Epithelial cell of prostate (primary cell): ENCODE measurements at regions not wholly inside any gene's neighbourhood (a gene's known extent, or its start where the extent isn't known, plus 50 kb on each side); places are given as distances from the start of the nearest gene placed in this dataset.
A peak's percentile ranks its signal among the peaks of the same experiment; 100 is the strongest.
"Not testable (repeated sequence)": the region's sequence is repeated elsewhere in the genome, so short reads cannot be mapped to it uniquely, and the experiment has no call there.

Experiments used
- DNase-seq: peaks from one replicate; pipeline ENCODE4 v3.0.0-alpha.2; 2011; ENCODE audit warnings: low read depth, low spot score
- H3K27ac ChIP-seq: fragments of 450-650 bp; 2 replicates; pipeline ENCODE4 v1.5.1; 2017; ENCODE audit warnings: mild to moderate bottlenecking

DNA sequence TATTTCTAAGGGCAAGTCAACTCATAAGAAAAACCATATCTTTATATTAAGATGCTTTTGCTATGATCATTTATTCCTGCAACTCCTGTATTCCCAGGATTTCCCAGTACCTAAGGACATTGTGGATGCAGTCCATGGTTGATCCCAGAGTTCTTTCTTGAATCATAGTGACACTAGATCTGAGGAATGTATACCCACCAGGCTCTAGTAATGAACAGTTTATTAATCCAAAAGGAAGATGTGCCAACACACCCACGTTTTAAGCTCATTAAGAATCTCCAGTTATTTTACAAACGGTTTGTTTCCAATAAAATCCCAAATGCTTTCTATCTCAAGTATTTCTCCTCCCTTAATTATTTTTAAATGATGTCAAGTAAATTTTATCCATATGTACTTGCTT is 210.8 kb upstream of the ZEB2 start:
- DNase-seq, result no peak

DNA sequence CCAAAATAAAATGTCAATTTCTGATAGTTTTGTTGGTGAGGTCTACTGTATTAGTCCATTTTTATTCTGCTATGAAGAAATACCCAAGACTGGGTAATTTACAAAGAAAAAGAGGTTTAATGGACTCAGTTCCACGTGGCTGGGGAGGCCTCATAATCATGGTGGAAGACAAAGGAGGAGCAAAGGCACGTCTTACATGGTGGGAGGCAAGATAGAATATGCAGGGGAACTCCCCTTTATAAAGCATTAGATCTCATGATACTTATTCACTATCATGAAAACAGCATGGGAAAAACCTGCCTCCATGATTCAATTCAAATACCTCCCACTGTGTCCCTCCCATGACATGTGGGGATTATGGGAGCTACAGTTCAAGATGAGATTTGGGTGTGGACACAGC is 204.5 kb upstream of the ZEB2 start:
- not testable (repeated sequence) for H3K27ac ChIP-seq, DNase-seq

More for the DNA sequence above, 210.8 kb upstream of the ZEB2 start:
- H3K27ac ChIP-seq, result no peak overlapping the region

- H3K27ac ChIP-seq, result no peak overlapping the region
- no peak for DNase-seq
Observed at GRCh38 chr2:144718376-144718775, 198.5 kb upstream of the ZEB2 start.

GRCh38 chr2:144715992-144716391 is 196.1 kb upstream of the ZEB2 start:
- H3K27ac ChIP-seq, result no peak overlapping the region
- DNase-seq, result no peak

GRCh38 chr2:144713410-144713809 is 193.5 kb upstream of the ZEB2 start:
- no peak for DNase-seq
- no peak overlapping the region for H3K27ac ChIP-seq

GRCh38 chr2:144712550-144712940 is 192.6 kb upstream of the ZEB2 start:
- DNase-seq, result no peak
- no peak overlapping the region for H3K27ac ChIP-seq

DNA sequence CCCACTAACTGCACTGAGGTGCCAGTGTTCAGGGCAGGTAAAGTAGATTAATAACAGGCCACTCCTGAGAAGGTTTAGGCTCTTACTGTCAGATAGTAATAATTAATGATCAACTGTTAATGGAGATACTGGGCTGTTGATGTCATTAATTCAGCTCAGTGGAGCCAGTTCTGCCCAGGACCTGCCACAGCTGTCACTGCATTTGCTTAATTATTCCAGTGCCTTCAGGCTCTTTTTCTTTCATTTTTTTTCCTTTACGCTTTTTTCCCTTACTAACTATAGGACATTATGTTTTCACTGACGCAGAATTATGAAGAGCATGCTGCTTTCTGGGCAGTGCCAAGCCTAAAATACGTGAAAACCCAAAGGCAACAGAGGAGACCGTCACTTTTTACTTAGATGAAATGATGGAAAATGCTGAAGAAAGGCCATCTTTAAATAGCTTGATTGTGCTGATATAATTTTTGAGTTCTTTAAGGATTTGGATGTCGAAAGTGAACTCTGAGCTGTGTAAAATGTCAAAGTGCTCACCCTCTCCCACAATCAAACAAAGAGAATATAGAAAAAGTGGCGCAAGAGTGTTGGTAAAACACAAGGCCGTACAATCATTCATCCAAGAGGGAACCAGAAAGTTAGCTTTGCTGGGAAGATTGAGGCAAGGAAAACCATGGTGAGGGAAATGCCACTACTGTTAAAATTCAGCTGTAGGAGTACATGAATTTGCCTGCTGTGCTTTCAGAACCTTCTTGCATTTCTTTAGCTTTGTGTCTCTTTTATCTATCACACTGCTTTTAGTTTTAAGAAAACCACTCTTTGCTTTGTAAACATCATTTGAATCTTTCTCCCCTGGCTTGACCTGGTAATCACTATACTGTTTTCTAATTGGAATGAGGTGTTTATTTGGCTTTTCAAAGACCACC is 192.0 kb upstream of the ZEB2 start:
- no peak overlapping the region for H3K27ac ChIP-seq
- no peak for DNase-seq

DNA sequence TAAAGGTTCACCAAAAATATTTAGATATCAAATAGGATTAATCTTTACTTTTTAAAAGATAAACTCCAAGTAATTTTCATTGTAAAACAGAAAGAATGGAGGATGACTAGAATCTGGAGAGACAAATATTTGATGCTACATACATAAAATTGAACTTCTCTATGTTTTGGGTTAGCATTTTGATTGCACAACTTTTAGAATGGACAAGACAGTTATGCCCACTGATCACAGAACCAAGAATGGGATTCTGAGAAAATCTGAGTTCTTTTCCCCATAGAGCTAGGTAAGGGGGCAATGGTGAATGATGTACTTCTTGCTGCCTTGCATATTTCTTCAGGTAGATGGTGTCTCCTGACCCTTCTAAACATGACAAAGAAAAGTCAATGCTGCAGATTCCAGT is 191.2 kb upstream of the ZEB2 start:
- no peak overlapping the region for H3K27ac ChIP-seq
- no peak for DNase-seq

DNA sequence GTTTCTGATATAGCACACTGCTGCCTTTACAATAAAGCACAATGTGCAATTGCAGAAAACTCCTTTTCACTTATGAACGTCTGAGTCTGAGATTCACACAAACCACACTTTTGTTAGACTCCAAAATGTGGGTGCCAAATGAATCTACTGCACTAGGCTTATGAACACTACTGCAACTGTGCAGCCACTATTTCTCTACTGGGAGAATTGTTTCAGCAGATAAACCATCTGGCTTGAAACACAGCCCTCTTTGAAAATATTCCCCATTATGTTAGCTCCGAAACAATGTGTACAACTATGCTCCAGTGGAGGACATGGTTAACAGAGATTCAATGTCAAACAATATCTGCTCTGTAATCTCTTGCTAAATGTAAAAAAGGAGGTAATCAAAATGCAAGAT is 188.7 kb upstream of the ZEB2 start:
- H3K27ac ChIP-seq, result no peak overlapping the region
- no peak for DNase-seq

- no peak for DNase-seq
- no peak overlapping the region for H3K27ac ChIP-seq
Observed at GRCh38 chr2:144707736-144708326, 187.9 kb upstream of the ZEB2 start.

- DNase-seq, result no peak
- no peak overlapping the region for H3K27ac ChIP-seq
Observed at GRCh38 chr2:144706647-144707046, 186.7 kb upstream of the ZEB2 start.

GRCh38 chr2:144705328-144706245 is 185.7 kb upstream of the ZEB2 start:
- no peak for DNase-seq
- H3K27ac ChIP-seq, result no peak overlapping the region

GRCh38 chr2:144704709-144705095 is 184.8 kb upstream of the ZEB2 start:
- no peak overlapping the region for H3K27ac ChIP-seq
- DNase-seq, result no peak

- H3K27ac ChIP-seq, result no peak overlapping the region
- DNase-seq, result peak; percentile 60
Observed at GRCh38 chr2:144703852-144704708, 184.2 kb upstream of the ZEB2 start.

DNA sequence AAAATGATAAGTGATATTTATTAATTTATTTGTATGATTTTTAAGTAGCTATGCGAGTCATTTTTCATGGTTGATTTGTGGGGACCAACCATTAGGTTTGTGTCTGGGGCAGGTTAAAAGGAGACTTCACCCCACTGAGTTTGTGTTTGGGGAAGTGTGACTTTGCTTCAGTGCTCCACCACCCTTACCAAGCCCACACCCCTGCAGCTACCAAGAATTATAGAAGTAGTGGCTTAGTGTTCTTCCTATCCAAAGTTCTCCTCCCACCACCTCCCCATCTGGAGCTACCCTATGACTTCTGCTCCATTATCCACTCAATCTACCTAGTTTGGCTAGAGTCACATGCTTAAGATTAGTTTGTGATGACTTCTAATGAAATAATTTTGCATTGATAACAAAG is 182.1 kb upstream of the ZEB2 start:
- H3K27ac ChIP-seq, result no peak overlapping the region
- no peak for DNase-seq

GRCh38 chr2:144701259-144701658 is 181.3 kb upstream of the ZEB2 start:
- no peak overlapping the region for H3K27ac ChIP-seq
- no peak for DNase-seq

DNA sequence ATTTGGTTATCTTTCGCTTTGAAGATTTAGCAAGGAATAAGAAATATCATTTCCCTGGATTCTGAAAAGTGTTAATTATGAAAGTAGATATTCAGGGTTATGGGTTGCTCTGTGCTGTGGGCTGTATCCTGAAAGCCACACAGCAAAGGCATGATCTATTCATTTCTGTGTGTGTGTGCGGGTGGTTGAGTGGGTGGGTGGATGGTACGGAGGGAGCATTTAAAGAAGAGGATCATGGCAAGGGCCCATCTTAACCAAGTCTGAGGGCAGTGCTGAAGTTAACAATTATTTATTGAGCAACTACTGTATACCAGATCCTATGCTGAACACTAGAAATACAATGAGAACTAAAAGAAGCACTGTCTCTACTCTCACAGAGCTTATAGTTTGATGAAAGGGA is 178.2 kb upstream of the ZEB2 start:
- no peak for DNase-seq
- H3K27ac ChIP-seq, result no peak overlapping the region

DNA sequence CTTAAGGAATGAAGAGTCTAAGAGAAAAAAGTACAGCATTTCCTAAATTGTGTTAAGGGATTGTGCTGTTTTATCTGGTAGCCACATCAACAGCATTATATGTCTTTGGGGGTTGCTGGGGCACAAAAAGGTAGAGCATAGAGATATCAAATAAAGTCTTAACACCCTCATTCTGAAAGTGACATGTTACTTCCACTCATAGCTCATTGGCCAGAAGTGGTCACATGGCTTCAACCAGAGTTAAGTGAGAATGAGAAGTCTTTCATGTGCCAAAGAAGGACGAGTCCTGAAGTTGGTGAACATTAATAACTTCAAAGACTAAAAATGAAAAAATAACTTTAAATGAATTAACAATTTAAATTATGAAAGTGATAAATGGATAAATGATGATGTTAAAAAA is 175.7 kb upstream of the ZEB2 start:
- no peak for DNase-seq
- no peak overlapping the region for H3K27ac ChIP-seq

DNA sequence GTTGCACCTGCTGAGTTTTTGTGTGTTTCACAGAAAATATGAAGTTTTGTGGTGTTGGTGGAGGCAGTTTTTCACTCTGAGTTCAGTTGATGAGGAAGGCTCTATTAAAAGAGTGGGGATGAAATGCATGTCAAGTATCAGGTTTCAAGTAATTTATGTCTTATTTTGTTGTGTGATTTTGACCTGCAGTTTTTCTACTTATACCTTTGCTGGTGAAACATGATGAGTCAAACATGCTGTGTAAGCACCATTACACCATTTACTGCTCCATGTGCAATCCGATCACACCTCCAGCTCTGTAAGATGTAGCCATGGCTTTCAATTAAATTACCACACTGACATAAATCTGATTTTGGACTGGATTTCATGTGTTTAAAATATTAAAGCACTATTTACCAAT is 174.5 kb upstream of the ZEB2 start:
- DNase-seq, result peak; percentile 39
- H3K27ac ChIP-seq, result no peak overlapping the region

GRCh38 chr2:144693179-144693578 is 173.3 kb upstream of the ZEB2 start:
- no peak overlapping the region for H3K27ac ChIP-seq

More at GRCh38 chr2:144693179-144693578, 173.3 kb upstream of the ZEB2 start:
- no peak for DNase-seq
